ENCODE measurements at regions not wholly inside any gene's neighbourhood (a gene's known extent, or its start where the extent isn't known, plus 50 kb on each side); places are given as distances from the start of the nearest gene placed in this dataset.

- H3K9me3 ChIP-seq (ENCODE audit: control insufficient read depth, insufficient read depth, low read length) = no peaks in the 10 kb centered on the region
- no peak overlapping the region for H3K56ac ChIP-seq (ENCODE audit: extremely low read depth, insufficient read depth, low read length)
- no peak overlapping the region for H3K14ac ChIP-seq (replicated peaks; ENCODE audit: low read depth, low read length)
- no peak overlapping the region for H3K4ac ChIP-seq (ENCODE audit: low read depth, low read length)
- H2AFZ ChIP-seq (replicated peaks; ENCODE audit: low read length, poor library complexity) = no peak overlapping the region
- no peaks in the 10 kb centered on the region for H3K36me3 ChIP-seq (ENCODE audit: control insufficient read depth, insufficient read depth, low read length)
- POLR2A ChIA-PET (ENCODE audit: unreplicated experiment) = no interaction called here
- DNase-seq = no peak
- H3K4me2 ChIP-seq (ENCODE audit: low read depth, low read length) = no peak overlapping the region
- in situ Hi-C loops (cut with MboI; ENCODE audit: low sequenced_read_pairs) = no loop called here
- CTCF ChIA-PET = no interaction called here
- no peak overlapping the region for H2BK120ac ChIP-seq (ENCODE audit: low read depth, low read length)
- no peak overlapping the region for H2AK5ac ChIP-seq (ENCODE audit: low read depth, low read length)
- dilution Hi-C loops (cut with HindIII; ENCODE audit: low sequenced_read_pairs, unreplicated experiment) = no loop called here
- H2BK15ac ChIP-seq (ENCODE audit: low read depth, low read length) = no peak overlapping the region
- no peak overlapping the region for H2BK20ac ChIP-seq (ENCODE audit: low read depth, low read length)
- intact Hi-C loops (cut with micrococcal nuclease) = no loop called here
- H3K9me1 ChIP-seq (ENCODE audit: insufficient read depth, low read length) = no peaks in the 10 kb centered on the region
- no peak overlapping the region for H4K5ac ChIP-seq (ENCODE audit: low read depth, low read length)
- H4K20me1 ChIP-seq (ENCODE audit: insufficient read depth, low read length) = no peaks in the 10 kb centered on the region
- no peaks in the 10 kb centered on the region for H3K4me1 ChIP-seq (ENCODE audit: control insufficient read depth, insufficient read depth, low read length)
- no peak overlapping the region for H2AK9ac ChIP-seq (replicated peaks; ENCODE audit: low read depth, low read length, poor library complexity)
- ATAC-seq (ENCODE audit: low read depth) = no peak
- H4K8ac ChIP-seq (ENCODE audit: low read depth in 2 of 2, low read length in 2 of 2) = no peak overlapping the region
- H3K4me3 ChIP-seq (ENCODE audit: insufficient read depth, low read depth, low read length) = no peak overlapping the region
- H3K27me3 ChIP-seq (ENCODE audit: control insufficient read depth, insufficient read depth, low read length) = no peaks in the 10 kb centered on the region
- H3K23ac ChIP-seq (ENCODE audit: low read depth, low read length) = no peak overlapping the region
- TF ChIP-seq RCOR1 (IDR thresholded peaks at IDR 0.05; ENCODE audit: insufficient replicate concordance, low read length) (no peak), MXI1 (IDR thresholded peaks at IDR 0.05; ENCODE audit: borderline replicate concordance, low read depth, low read length) (no peak)
- no peak overlapping the region for H4K91ac ChIP-seq (ENCODE audit: insufficient read depth, low read depth, low read length)
- no peak overlapping the region for H2BK5ac ChIP-seq (ENCODE audit: low read depth, low read length, poor library complexity, severe bottlenecking)
- H3K79me1 ChIP-seq (ENCODE audit: low read depth in 1 of 2, low read length in 2 of 2) = no peaks in the 10 kb centered on the region
- no peak overlapping the region for H3K9ac ChIP-seq (ENCODE audit: low read depth, low read length)
- H3K27ac ChIP-seq (ENCODE audit: insufficient read depth, low read length) = no peak overlapping the region
- H3K18ac ChIP-seq (ENCODE audit: low read depth, low read length) = no peak overlapping the region
- no TSS peak for BruUV-seq (replicated peaks)
Observed at GRCh38 chr5:113969901-113970300, 392.0 kb upstream of the KCNN2 start.
